Endothelial cell of umbilical vein (primary cell): ENCODE measurements at regions not wholly inside any gene's neighbourhood (a gene's known extent, or its start where the extent isn't known, plus 50 kb on each side); places are given as distances from the start of the nearest gene placed in this dataset.

Experiments used
- BruUV-seq: library from RNA; stranded (reverse); fragments of 400-500 nt; replicated peaks from 2 replicates; lab custom pipeline; 2021; lab: Mats Ljungman, UMichigan
- CTCF ChIA-PET: fragments of 300-600, 350-600 bp; sonication (Branson Sonifier 250); formaldehyde crosslinking; loops from one replicate; lab custom pipeline; 2021; ENCODE audit warnings: antibody characterized with exemption, inconsistent platforms; lab: Charles Lee
- POLR2A ChIA-PET: fragments of 300-600, 350-600 bp; sonication (Branson Sonifier 250); formaldehyde crosslinking; loops from one replicate; lab custom pipeline; 2021; ENCODE audit warnings: antibody characterized with exemption, inconsistent platforms; lab: Charles Lee
- DNase-seq: peaks from one replicate; pipeline ENCODE4 v3.0.0-alpha.2; 2011; ENCODE audit warnings: low read depth, low spot score
- FAIRE-seq: peaks from 2 replicates; lab custom pipeline; 2011; peaks lifted over from hg19 to GRCh38; lab: Jason Lieb, UNC
- H2AFZ ChIP-seq: 2 replicates; pipeline ENCODE4 v1.6.0; 2012; ENCODE audit warnings: low read depth, low read length, control low read depth, inconsistent platforms
- H3K27ac ChIP-seq: 2 replicates; pipeline ENCODE4 v1.5.1; 2011; ENCODE audit warnings: low read depth, mild to moderate bottlenecking, control low read depth, low read length, moderate library complexity; ENCODE audit not compliant: insufficient read depth
- H3K27me3 ChIP-seq, 2 experiments: 2 replicates each; pipeline versions ENCODE4 v1.6.0 to v1.6.1; 2011; ENCODE audit warnings: low read length in 2 of 2, mixed read lengths in 1 of 2; ENCODE audit not compliant: control insufficient read depth in 2 of 2, insufficient read depth in 2 of 2
- H3K36me3 ChIP-seq, 2 experiments: 2 replicates in 1 of 2; 3 replicates in 1 of 2; pipeline ENCODE4 v1.5.1; 2011; ENCODE audit warnings: low read length in 2 of 2, mild to moderate bottlenecking in 1 of 2, moderate library complexity in 1 of 2; ENCODE audit not compliant: control insufficient read depth in 2 of 2, insufficient read depth in 2 of 2; ENCODE audit errors: extremely low read depth in 1 of 2
- H3K4me1 ChIP-seq: 3 replicates; pipeline ENCODE4 v1.5.1; 2011; ENCODE audit warnings: mild to moderate bottlenecking, low read length; ENCODE audit not compliant: control insufficient read depth, insufficient read depth; ENCODE audit errors: extremely low read depth
- H3K4me2 ChIP-seq: 2 replicates; pipeline ENCODE4 v1.6.1; 2011; ENCODE audit warnings: low read length, control low read depth, mixed read lengths; ENCODE audit not compliant: insufficient read depth
- H3K4me3 ChIP-seq, 3 experiments: fragments of 200-600 bp in 1 of 3; sonication (generic), shearing (Covaris generic) in 1 of 3; replicated peaks in 1 of 3; 2 replicates each; pipeline ENCODE4 v1.5.1; 2011 to 2016; ENCODE audit warnings: control low read depth in 3 of 3, low read length in 3 of 3, mild to moderate bottlenecking in 2 of 3, inconsistent platforms in 1 of 3, low read depth in 1 of 3, moderate library complexity in 1 of 3; ENCODE audit not compliant: insufficient read depth in 1 of 3
- H3K79me2 ChIP-seq: 2 replicates; pipeline ENCODE4 v1.6.0; 2012; ENCODE audit warnings: low read length, inconsistent platforms; ENCODE audit not compliant: control insufficient read depth, insufficient read depth
- H3K9ac ChIP-seq: replicated peaks from 2 replicates; pipeline ENCODE3; 2011; ENCODE audit warnings: low read length, control low read depth; ENCODE audit not compliant: insufficient read depth; ENCODE audit errors: extremely low read depth
- H3K9me1 ChIP-seq: replicated peaks from 3 replicates; pipeline ENCODE4 v1.6.0; 2011; ENCODE audit warnings: mild to moderate bottlenecking, low read length; ENCODE audit not compliant: control insufficient read depth, insufficient read depth; ENCODE audit errors: extremely low read depth
- H3K9me3 ChIP-seq: replicated peaks from 2 replicates; pipeline ENCODE4 v1.5.1; 2012; ENCODE audit warnings: low read length, inconsistent platforms; ENCODE audit not compliant: control insufficient read depth, insufficient read depth
- H4K20me1 ChIP-seq: replicated peaks from 2 replicates; pipeline ENCODE3; 2011; ENCODE audit warnings: mild to moderate bottlenecking, low read length; ENCODE audit not compliant: control insufficient read depth, insufficient read depth; ENCODE audit errors: extremely low read depth
- EZH2 ChIP-seq: IDR thresholded peaks from 2 replicates; pipeline ENCODE4 v1.6.1; 2012; ENCODE audit warnings: borderline replicate concordance, low read depth, mild to moderate bottlenecking, moderate library complexity, low read length, inconsistent platforms; ENCODE audit not compliant: severe bottlenecking
- JUN ChIP-seq: IDR thresholded peaks from 2 replicates; pipeline ENCODE4 v1.6.1; 2011; ENCODE audit warnings: borderline replicate concordance, low read depth; ENCODE audit not compliant: insufficient read length, insufficient read depth
- MAX ChIP-seq: IDR thresholded peaks from 2 replicates; pipeline ENCODE4 v1.6.1; 2011; ENCODE audit not compliant: insufficient read depth, insufficient read length
- POLR2AphosphoS5 ChIP-seq: IDR thresholded peaks from 2 replicates; pipeline ENCODE4 v1.6.1; 2012; ENCODE audit warnings: low read depth, mild to moderate bottlenecking, control low read depth, low read length, moderate library complexity; ENCODE audit not compliant: insufficient read depth
- dilution Hi-C: fragments of 300-500 bp; cut with MboI; formaldehyde crosslinking; loops from one replicate; pipeline ENCODE4 v1.15.0; 2019; ENCODE audit warnings: low sequenced_read_pairs; ENCODE audit not compliant: extremely low pct_ligation_motif_present
- intact Hi-C: fragments of 100-400 bp; cut with micrococcal nuclease; formaldehyde crosslinking; loops from one replicate; pipeline ENCODE4 v1.10.0; 2022

- intact Hi-C loops, result no loop called here
- no peak for DNase-seq
- no peak for FAIRE-seq
Measured at GRCh38 chr11:39036021-39036420, 2423.4 kb downstream of the LRRC4C start.

GRCh38 chr11:39021539-39021938 lies 2423.5 kb upstream of the RAG2 start:
- ChIA-PET POLR2A (no interaction called here), CTCF (no interaction called here)
- Histone ChIP-seq H3K9ac (no peak overlapping the region), H3K27ac (no peak overlapping the region), H3K27me3 (no peaks in the 10 kb centered on the region), H3K36me3 (no peaks in the 10 kb centered on the region), H3K9me3 (peaks cover under 1% of the 10 kb centered on the region), H3K4me2 (no peak overlapping the region), H3K9me1 (no peaks in the 10 kb centered on the region), H4K20me1 (no peaks in the 10 kb centered on the region), H3K4me1 (no peaks in the 10 kb centered on the region), H3K4me3 (no peak overlapping the region), H2AFZ (no peak overlapping the region), H3K79me2 (no peaks in the 10 kb centered on the region)
- DNase-seq, result no peak
- TF ChIP-seq POLR2AphosphoS5 (no peak), JUN (no peak), MAX (no peak)
- dilution Hi-C loops (no loop called here), intact Hi-C loops (no loop called here)
- no TSS peak for BruUV-seq
- FAIRE-seq, result no peak

More at GRCh38 chr11:39036021-39036420, 2423.4 kb downstream of the LRRC4C start:
- no peak overlapping the region for H2AFZ ChIP-seq
- peaks cover 2% of the 10 kb centered on the region for H3K9me3 ChIP-seq
- ChIA-PET CTCF (no interaction called here), POLR2A (no interaction called here)
- no peak overlapping the region for H3K9ac ChIP-seq
- H4K20me1 ChIP-seq, result no peaks in the 10 kb centered on the region
- dilution Hi-C loops, result no loop called here
- H3K27me3 ChIP-seq, result no peaks in the 10 kb centered on the region
- no peak overlapping the region for H3K4me2 ChIP-seq
- no peak overlapping the region for H3K4me3 ChIP-seq
- H3K9me1 ChIP-seq, result no peaks in the 10 kb centered on the region
- no peaks in the 10 kb centered on the region for H3K36me3 ChIP-seq
- no TSS peak for BruUV-seq
- H3K4me1 ChIP-seq, result no peaks in the 10 kb centered on the region
- no peak overlapping the region for H3K27ac ChIP-seq
- no peak for TF ChIP-seq EZH2
- H3K79me2 ChIP-seq, result no peaks in the 10 kb centered on the region
